SU-DHL-6 (cell line): ENCODE measurements at regions not wholly inside any gene's neighbourhood (a gene's known extent, or its start where the extent isn't known, plus 50 kb on each side); places are given as distances from the start of the nearest gene placed in this dataset.

Experiments
- H2AFZ ChIP-seq: fragments of 200-600 bp; sonication (generic); 2 replicates; pipeline ENCODE4 v1.6.1; 2014; ENCODE audit warnings: low read depth, mild to moderate bottlenecking, moderate library complexity, mixed read lengths, antibody characterized with exemption, low read length; ENCODE audit not compliant: severe bottlenecking
- H3F3A ChIP-seq: fragments of 200-600 bp; shearing (Covaris generic); 2 replicates; pipeline ENCODE4 v1.6.0; 2016; ENCODE audit warnings: antibody characterized with exemption, mild to moderate bottlenecking; ENCODE audit not compliant: insufficient read depth
- H3K27ac ChIP-seq: fragments of 200-600 bp; sonication (generic); 2 replicates; pipeline ENCODE4 v1.5.1; 2016; ENCODE audit warnings: low read depth, mild to moderate bottlenecking, low read length, moderate library complexity, mixed read lengths
- H3K27me3 ChIP-seq: fragments of 200-600 bp; sonication (generic), shearing (Covaris generic); 2 replicates; pipeline ENCODE4 v1.6.0; 2014; ENCODE audit warnings: mild to moderate bottlenecking, low read length
- H3K36me3 ChIP-seq: fragments of 200-600 bp; sonication (generic); 2 replicates; pipeline ENCODE4 v1.6.1; 2014; ENCODE audit warnings: mild to moderate bottlenecking, low read length, mixed read lengths
- H3K4me2 ChIP-seq: fragments of 300-600, 200-600 bp; shearing (Covaris generic), sonication (generic); 2 replicates; pipeline ENCODE4 v1.6.0; 2014; ENCODE audit warnings: low read length, low read depth, mild to moderate bottlenecking; ENCODE audit not compliant: poor library complexity, severe bottlenecking
- H3K4me3 ChIP-seq: fragments of 200-600 bp; sonication (generic); 2 replicates; pipeline ENCODE4 v1.5.1; 2014; ENCODE audit warnings: antibody characterized with exemption, low read length, mild to moderate bottlenecking, mixed read lengths; ENCODE audit not compliant: insufficient read depth, poor library complexity, severe bottlenecking
- H3K79me2 ChIP-seq: fragments of 200-600 bp; sonication (generic); 2 replicates; pipeline ENCODE4 v1.6.1; 2014; ENCODE audit warnings: mild to moderate bottlenecking, low read length, moderate library complexity; ENCODE audit not compliant: insufficient read depth
- H3K9ac ChIP-seq: fragments of 200-600 bp; sonication (generic); 2 replicates; pipeline ENCODE4 v1.7.0; 2014; ENCODE audit warnings: mild to moderate bottlenecking, low read length
- H3K9me2 ChIP-seq: fragments of 200-600 bp; sonication (generic); replicated peaks from 2 replicates; pipeline ENCODE4 v1.6.1; 2014; ENCODE audit warnings: low read length; ENCODE audit not compliant: insufficient read depth
- H3K9me3 ChIP-seq: fragments of 200-600 bp; sonication (generic); 2 replicates; pipeline ENCODE4 v1.6.1; 2014; ENCODE audit warnings: low read length, mixed read lengths; ENCODE audit not compliant: insufficient read depth
- H4K20me1 ChIP-seq: fragments of 200-600 bp; sonication (generic); 2 replicates; pipeline ENCODE4 v1.6.1; 2014; ENCODE audit warnings: low read depth, mild to moderate bottlenecking, antibody characterized with exemption, low read length, moderate library complexity, mixed read lengths
- EZH2phosphoT487 ChIP-seq: fragments of 200-600 bp; sonication (generic), shearing (Covaris generic); conservative IDR thresholded peaks from 2 replicates; pipeline ENCODE4 v1.6.1; 2018; ENCODE audit warnings: mild to moderate bottlenecking, antibody characterized with exemption, low read length, moderate library complexity, mixed read lengths
- TF ChIP-seq, protein P1 (sequence below): fragments of 200-600 bp; sonication (generic); IDR thresholded peaks from one replicate; pipeline ENCODE4 v1.5.1; 2017; ENCODE audit warnings: antibody characterized with exemption, mild to moderate bottlenecking, low read length, moderate library complexity; ENCODE audit not compliant: insufficient read depth, poor library complexity, severe bottlenecking

DNA sequence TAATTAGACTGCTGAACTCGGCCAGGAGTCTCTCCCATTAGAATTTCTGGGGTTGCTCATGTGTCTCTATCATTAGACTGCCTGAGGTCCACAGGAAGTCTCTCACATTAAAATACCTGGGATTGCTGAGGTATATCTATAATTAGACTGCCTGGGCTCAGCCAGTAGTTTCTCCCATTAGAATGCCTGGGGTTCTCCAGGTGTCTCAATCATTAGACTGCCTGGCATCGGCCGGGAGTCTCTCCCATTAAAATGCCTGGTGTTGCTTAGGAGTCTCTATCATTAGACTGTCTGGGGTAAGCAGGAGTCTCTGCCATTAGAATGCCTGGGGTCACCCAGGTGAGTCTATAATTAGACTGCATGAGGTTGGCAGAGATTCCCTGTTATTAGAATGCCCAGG lies 2233.4 kb downstream of the TP53TG3F start:
- H3K9me3 ChIP-seq, result no peaks in the 10 kb centered on the region
- H3K4me2 ChIP-seq, result no peak overlapping the region

DNA sequence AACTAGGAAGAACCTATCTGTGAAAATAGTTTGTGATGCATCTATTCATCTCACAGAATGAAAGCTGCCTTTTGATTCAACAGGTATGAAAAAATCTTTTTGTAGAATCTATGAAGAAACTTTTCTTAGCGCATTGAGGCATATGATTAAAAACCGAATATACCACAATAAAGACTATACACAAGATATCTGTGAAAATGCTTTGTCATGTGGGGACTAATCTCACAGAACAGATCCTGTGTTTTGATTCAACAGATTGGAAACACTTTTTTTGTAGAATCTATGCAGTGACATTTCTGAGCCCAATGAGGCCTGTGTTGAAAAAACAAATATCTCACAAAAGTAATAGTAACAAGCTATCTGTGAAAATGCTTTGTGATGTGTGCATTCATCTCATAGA lies 2247.5 kb downstream of the TP53TG3F start:
- Histone ChIP-seq H3K4me3 (no peak overlapping the region), H4K20me1 (no peaks in the 10 kb centered on the region), H3K79me2 (no peaks in the 10 kb centered on the region)

More for the DNA sequence above, 2233.4 kb downstream of the TP53TG3F start:
- no peaks in the 10 kb centered on the region for H4K20me1 ChIP-seq
- H2AFZ ChIP-seq, result no peak overlapping the region
- no peak overlapping the region for H3K4me3 ChIP-seq
- H3K9me2 ChIP-seq, result no peaks in the 10 kb centered on the region
- H3K79me2 ChIP-seq, result no peaks in the 10 kb centered on the region
- H3K36me3 ChIP-seq, result no peaks in the 10 kb centered on the region
- H3F3A ChIP-seq, result no peaks in the 10 kb centered on the region
- TF ChIP-seq, protein P1, sequence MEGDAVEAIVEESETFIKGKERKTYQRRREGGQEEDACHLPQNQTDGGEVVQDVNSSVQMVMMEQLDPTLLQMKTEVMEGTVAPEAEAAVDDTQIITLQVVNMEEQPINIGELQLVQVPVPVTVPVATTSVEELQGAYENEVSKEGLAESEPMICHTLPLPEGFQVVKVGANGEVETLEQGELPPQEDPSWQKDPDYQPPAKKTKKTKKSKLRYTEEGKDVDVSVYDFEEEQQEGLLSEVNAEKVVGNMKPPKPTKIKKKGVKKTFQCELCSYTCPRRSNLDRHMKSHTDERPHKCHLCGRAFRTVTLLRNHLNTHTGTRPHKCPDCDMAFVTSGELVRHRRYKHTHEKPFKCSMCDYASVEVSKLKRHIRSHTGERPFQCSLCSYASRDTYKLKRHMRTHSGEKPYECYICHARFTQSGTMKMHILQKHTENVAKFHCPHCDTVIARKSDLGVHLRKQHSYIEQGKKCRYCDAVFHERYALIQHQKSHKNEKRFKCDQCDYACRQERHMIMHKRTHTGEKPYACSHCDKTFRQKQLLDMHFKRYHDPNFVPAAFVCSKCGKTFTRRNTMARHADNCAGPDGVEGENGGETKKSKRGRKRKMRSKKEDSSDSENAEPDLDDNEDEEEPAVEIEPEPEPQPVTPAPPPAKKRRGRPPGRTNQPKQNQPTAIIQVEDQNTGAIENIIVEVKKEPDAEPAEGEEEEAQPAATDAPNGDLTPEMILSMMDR, result no peak
- no peak for TF ChIP-seq EZH2phosphoT487
- no peaks in the 10 kb centered on the region for H3K27me3 ChIP-seq
- H3K9ac ChIP-seq, result no peak overlapping the region
- H3K27ac ChIP-seq, result no peak overlapping the region

DNA sequence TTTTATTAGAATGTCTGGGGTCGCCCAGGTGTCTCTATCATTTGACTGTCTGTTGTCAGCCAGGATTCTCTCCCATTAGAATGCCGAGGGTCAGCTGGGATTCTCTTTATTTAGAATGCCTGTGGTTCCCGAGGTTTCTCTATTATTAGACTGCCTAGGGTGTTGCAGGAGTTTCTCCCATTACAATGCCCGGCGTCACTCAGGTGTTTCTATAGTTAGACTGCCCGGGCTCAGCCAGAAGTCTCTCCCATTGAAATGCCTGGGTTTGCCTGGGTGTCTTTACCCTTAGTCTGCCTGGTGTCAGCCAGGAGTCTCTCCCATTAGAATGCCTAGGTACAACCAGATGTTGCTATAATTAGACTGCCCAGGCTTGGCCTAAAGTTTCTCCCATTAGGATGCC lies 2252.0 kb downstream of the TP53TG3F start:
- no peaks in the 10 kb centered on the region for H3K9me2 ChIP-seq
- H3K79me2 ChIP-seq, result no peaks in the 10 kb centered on the region
- no peaks in the 10 kb centered on the region for H3F3A ChIP-seq
- H3K4me2 ChIP-seq, result no peak overlapping the region
- no peaks in the 10 kb centered on the region for H4K20me1 ChIP-seq
- no peak overlapping the region for H3K4me3 ChIP-seq
- no peak overlapping the region for H2AFZ ChIP-seq
- no peaks in the 10 kb centered on the region; the same call in 1 of the 2 replicates for H3K9me3 ChIP-seq
- no peak overlapping the region for H3K9ac ChIP-seq
- no peak overlapping the region for H3K27ac ChIP-seq
- H3K36me3 ChIP-seq, result no peaks in the 10 kb centered on the region
- H3K27me3 ChIP-seq, result no peaks in the 10 kb centered on the region
- TF ChIP-seq, protein P1, result no peak
- no peak for TF ChIP-seq EZH2phosphoT487

More for the DNA sequence above, 2247.5 kb downstream of the TP53TG3F start:
- H3K9me2 ChIP-seq, result no peaks in the 10 kb centered on the region
- no peak overlapping the region for H3K27ac ChIP-seq
- H3F3A ChIP-seq, result no peaks in the 10 kb centered on the region
- H3K36me3 ChIP-seq, result no peaks in the 10 kb centered on the region
- no peak overlapping the region for H3K4me2 ChIP-seq
- no peaks in the 10 kb centered on the region for H3K27me3 ChIP-seq
- no peak for TF ChIP-seq EZH2phosphoT487
- TF ChIP-seq, protein P1, result no peak
- H3K9ac ChIP-seq, result no peak overlapping the region
- no peak overlapping the region for H2AFZ ChIP-seq
- H3K9me3 ChIP-seq, result peaks cover 6% of the 10 kb centered on the region

DNA sequence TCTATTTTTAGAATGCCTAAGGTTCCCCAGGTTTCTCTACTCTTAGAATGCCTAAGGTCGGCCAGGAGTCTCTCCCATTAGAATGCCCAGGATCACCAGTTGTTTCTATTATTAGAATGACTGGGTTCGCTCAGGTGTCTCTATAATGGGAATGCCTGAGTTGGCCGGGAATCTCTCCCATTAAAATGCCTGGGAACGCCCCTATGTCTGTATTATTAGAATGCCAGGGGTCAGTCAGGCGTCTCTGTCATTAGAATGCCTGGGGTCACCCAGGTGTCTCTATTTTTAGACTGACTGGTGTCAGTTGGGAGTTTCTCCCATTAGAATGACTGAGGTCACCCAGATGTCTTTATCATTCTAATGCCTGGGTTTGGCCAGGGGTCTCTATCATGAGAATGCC lies 2252.5 kb downstream of the TP53TG3F start:
- no peaks in the 10 kb centered on the region; the same call in 1 of the 2 replicates for H3K9me3 ChIP-seq
- H2AFZ ChIP-seq, result no peak overlapping the region
- H3K9ac ChIP-seq, result no peak overlapping the region
- H3K27me3 ChIP-seq, result no peaks in the 10 kb centered on the region
- H3K36me3 ChIP-seq, result no peaks in the 10 kb centered on the region
- H3K4me2 ChIP-seq, result no peak overlapping the region
- H3K27ac ChIP-seq, result no peak overlapping the region
- no peak overlapping the region for H3K4me3 ChIP-seq
- H3K9me2 ChIP-seq, result no peaks in the 10 kb centered on the region
- H4K20me1 ChIP-seq, result no peaks in the 10 kb centered on the region
- H3F3A ChIP-seq, result no peaks in the 10 kb centered on the region
- H3K79me2 ChIP-seq, result no peaks in the 10 kb centered on the region
- TF ChIP-seq, protein P1, result no peak
- no peak for TF ChIP-seq EZH2phosphoT487
